ENCODE measurements at regions not wholly inside any gene's neighbourhood (a gene's known extent, or its start where the extent isn't known, plus 50 kb on each side); places are given as distances from the start of the nearest gene placed in this dataset.

DNA sequence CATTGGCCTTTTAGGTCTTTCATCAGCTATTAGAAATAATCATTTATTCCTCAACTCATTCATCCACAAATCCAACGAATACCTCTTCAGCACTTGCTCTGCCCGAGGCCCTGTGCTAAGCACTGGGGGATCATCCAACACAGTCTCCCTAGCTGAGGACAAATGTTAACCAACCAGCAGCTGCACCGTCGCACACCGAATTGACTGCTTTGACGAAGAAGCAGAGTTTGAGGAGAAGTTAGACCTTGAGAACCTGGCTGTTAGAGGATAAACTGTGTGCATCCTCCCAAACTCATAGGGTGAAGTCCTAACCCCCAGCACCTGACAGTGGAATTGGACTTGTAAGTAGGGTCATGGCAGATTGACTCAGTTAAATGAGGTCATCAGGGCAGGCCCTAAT is 170.9 kb downstream of the USP12 start:
- Mint-ChIP-seq H3K36me3 (ENCODE audit: insufficient read depth in 1 of 3, low read depth in 3 of 3) (no peaks in the 10 kb centered on the region), H3K4me3 (no peak overlapping the region), H3K4me1 (peaks cover 9% of the 10 kb centered on the region in 2 experiments), H3K27ac (no peak overlapping the region), H3K27me3 (ENCODE audit: low read depth) (peaks cover 37% of the 10 kb centered on the region), H3K9me3 (0 out of 5 replicates have a peak, but pooled peaks cover 0 to 4% of the 10 kb centered on the region in 2 experiments)
- Histone ChIP-seq H4K20me1 (ENCODE audit: control insufficient read depth, insufficient read depth, insufficient read length) (no peaks in the 10 kb centered on the region), H3K4ac (ENCODE audit: low read depth, low read length) (no peak overlapping the region), H3K4me2 (ENCODE audit: insufficient read depth, insufficient read length, low read length) (no peak overlapping the region), H3K18ac (ENCODE audit: insufficient read length, low read depth, low read length) (no peak overlapping the region), H2BK120ac (ENCODE audit: low read depth, low read length, poor library complexity, severe bottlenecking) (no peak overlapping the region), H3K79me2 (ENCODE audit: insufficient read depth, low read length) (no peaks in the 10 kb centered on the region), H3K4me1 (ENCODE audit: insufficient read depth, low read length) (no peaks in the 10 kb centered on the region), H3K56ac (ENCODE audit: insufficient read length, low read depth, low read length) (no peak overlapping the region), H3K14ac (ENCODE audit: insufficient read depth, low read length) (no peak overlapping the region), H3K27ac (ENCODE audit: insufficient read length, low read depth, low read length) (no peak overlapping the region), H4K8ac (replicated peaks; ENCODE audit: insufficient read length, low read depth, low read length) (no peak overlapping the region), H4K5ac (ENCODE audit: insufficient read length, low read depth, low read length) (no peak overlapping the region), H2BK15ac (ENCODE audit: low read depth, low read length) (no peak overlapping the region), H3K9ac (ENCODE audit: extremely low read depth, insufficient read length, low read length) (no peak overlapping the region), H3K23ac (ENCODE audit: insufficient read length, low read depth, low read length) (no peak overlapping the region), H4K91ac (ENCODE audit: insufficient read length, low read depth, low read length) (no peak overlapping the region), H3K27me3 (ENCODE audit: insufficient read depth, low read length) (no peaks in the 10 kb centered on the region; the same call in 1 of the 2 replicates), H3K79me1 (ENCODE audit: insufficient read depth, low read depth, low read length, poor library complexity, severe bottlenecking) (no peaks in the 10 kb centered on the region), H2BK12ac (ENCODE audit: insufficient read length, low read depth, low read length) (no peak overlapping the region), H2BK5ac (ENCODE audit: insufficient read length, low read length) (no peak overlapping the region), H3K23me2 (ENCODE audit: insufficient read length, low read depth, low read length, poor library complexity, severe bottlenecking) (no peaks in the 10 kb centered on the region), H3K9me3 (ENCODE audit: control insufficient read depth, low read depth, low read length) (no peaks in the 10 kb centered on the region), H3T11ph (ENCODE audit: low read length) (no peak overlapping the region), H2BK20ac (ENCODE audit: low read depth, low read length, poor library complexity, severe bottlenecking) (no peak overlapping the region), H2AK5ac (ENCODE audit: insufficient read length, low read length) (no peak overlapping the region), H2AFZ (ENCODE audit: low read length) (no peak overlapping the region)
- TF ChIP-seq, protein P1, sequence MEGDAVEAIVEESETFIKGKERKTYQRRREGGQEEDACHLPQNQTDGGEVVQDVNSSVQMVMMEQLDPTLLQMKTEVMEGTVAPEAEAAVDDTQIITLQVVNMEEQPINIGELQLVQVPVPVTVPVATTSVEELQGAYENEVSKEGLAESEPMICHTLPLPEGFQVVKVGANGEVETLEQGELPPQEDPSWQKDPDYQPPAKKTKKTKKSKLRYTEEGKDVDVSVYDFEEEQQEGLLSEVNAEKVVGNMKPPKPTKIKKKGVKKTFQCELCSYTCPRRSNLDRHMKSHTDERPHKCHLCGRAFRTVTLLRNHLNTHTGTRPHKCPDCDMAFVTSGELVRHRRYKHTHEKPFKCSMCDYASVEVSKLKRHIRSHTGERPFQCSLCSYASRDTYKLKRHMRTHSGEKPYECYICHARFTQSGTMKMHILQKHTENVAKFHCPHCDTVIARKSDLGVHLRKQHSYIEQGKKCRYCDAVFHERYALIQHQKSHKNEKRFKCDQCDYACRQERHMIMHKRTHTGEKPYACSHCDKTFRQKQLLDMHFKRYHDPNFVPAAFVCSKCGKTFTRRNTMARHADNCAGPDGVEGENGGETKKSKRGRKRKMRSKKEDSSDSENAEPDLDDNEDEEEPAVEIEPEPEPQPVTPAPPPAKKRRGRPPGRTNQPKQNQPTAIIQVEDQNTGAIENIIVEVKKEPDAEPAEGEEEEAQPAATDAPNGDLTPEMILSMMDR (conservative IDR thresholded peaks at IDR 0.05): no peak
- WGBS (ENCODE audit: extremely low coverage, insufficient read length, low lambda C conversion rate): 100% methylated on average over 1 of the region's 6 CpGs
- DNase-seq: no peak
